ENCODE measurements at regions not wholly inside any gene's neighbourhood (a gene's known extent, or its start where the extent isn't known, plus 50 kb on each side); places are given as distances from the start of the nearest gene placed in this dataset.

DNA sequence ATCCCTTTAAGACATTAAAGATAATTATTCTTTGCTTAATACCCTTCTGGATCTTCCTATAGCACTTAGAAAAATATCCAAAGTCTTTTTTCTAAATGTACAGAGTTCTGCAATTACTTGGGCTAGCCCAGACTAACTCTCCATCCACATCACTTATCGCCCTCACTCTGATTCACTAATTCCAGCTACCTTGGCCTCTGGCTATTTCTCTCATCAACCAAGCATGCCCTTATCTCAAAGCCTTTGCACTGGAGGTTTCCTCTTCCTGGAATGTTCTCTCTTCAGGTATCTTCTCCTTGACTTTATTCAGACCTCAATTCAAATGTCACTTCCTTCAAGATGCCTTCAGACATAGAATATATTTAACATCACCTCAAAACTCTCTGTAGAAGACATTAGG lies 345.1 kb upstream of the SMIM31 start:
- no peaks in the 10 kb centered on the region for H3K36me3 ChIP-seq (ENCODE audit: control insufficient read depth in 2 of 2, insufficient read depth in 2 of 2, low read length in 1 of 2)
- H3K9me3 ChIP-seq (ENCODE audit: control insufficient read depth in 2 of 2, insufficient read depth in 1 of 2, low read length in 1 of 2) = no peaks in the 10 kb centered on the region
- whole genome bisulfite sequencing = 98% methylated on average over 1 of the region's 1 CpG
- no peak for DNase-seq (ENCODE audit: low read depth in 6 of 9, low spot score in 9 of 9)
- no peaks in the 10 kb centered on the region for H3K27me3 ChIP-seq (ENCODE audit: control insufficient read depth in 2 of 2, insufficient read depth in 1 of 2, low read length in 1 of 2)
- H3K4me1 ChIP-seq (ENCODE audit: control insufficient read depth in 2 of 2, insufficient read depth in 2 of 2, low read length in 2 of 2) = no peaks in the 10 kb centered on the region
- H3K27ac ChIP-seq (ENCODE audit: low read depth in 1 of 2, low read length in 1 of 2) = no peak overlapping the region
- no peak overlapping the region for H3K4me3 ChIP-seq (ENCODE audit: low read length in 2 of 2)

DNA sequence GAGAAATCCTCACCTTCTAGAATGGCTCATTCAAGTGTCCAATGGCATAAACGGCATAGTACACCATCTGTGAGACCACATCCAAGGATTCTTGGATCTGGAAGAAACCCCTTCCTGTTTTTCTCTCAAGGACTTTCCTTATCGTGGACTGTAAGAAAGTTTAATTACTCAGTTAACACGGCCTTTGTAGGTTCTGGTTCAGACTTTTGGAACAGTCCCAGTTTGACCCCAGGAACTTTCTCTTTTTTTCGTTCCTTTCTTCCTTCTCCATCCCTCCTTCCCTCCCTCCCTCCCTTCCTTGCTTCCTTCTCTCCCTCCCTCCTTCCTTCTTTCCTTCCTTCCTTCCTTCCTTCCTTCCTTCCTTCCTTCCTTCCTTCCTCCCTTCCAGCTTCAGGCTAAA lies 343.5 kb upstream of the SMIM31 start:
- H3K4me1 ChIP-seq (ENCODE audit: control insufficient read depth in 2 of 2, insufficient read depth in 2 of 2, low read length in 2 of 2) = no peaks in the 10 kb centered on the region
- 88% methylated on average over 4 of the region's 4 CpGs for WGBS

DNA sequence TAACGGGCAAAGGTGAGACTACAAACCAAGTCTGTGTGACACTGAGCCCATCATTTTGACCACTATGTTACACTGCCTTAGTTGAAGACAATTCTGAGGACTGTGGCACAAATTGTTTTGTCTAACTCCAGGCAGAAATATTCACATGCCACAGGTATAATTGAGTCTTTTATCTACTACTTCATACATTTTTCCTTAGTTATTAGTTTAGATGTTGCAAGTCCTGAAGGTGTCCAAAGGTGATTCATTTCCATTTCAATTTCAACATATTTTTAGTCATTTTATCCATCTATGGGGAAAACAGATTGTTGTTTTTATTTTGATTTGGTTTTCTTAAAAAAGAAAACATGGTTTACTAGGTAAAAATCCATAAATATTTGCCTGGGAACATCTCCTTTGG lies 341.7 kb upstream of the SMIM31 start:
- Histone ChIP-seq H3K4me3 (ENCODE audit: low read length in 2 of 2) (no peak overlapping the region), H3K36me3 (ENCODE audit: control insufficient read depth in 2 of 2, insufficient read depth in 2 of 2, low read length in 1 of 2) (no peaks in the 10 kb centered on the region), H3K27me3 (ENCODE audit: control insufficient read depth in 2 of 2, insufficient read depth in 1 of 2, low read length in 1 of 2) (no peaks in the 10 kb centered on the region), H3K9me3 (ENCODE audit: control insufficient read depth in 2 of 2, insufficient read depth in 1 of 2, low read length in 1 of 2) (no peaks in the 10 kb centered on the region), H3K27ac (ENCODE audit: low read depth in 1 of 2, low read length in 1 of 2) (no peak overlapping the region), H3K4me1 (ENCODE audit: control insufficient read depth in 2 of 2, insufficient read depth in 2 of 2, low read length in 2 of 2) (no peaks in the 10 kb centered on the region)
- 96% methylated on average over 1 of the region's 1 CpG for whole genome bisulfite sequencing
- DNase-seq (ENCODE audit: low read depth in 6 of 9, low spot score in 9 of 9) = no peak

More for the DNA sequence above, 343.5 kb upstream of the SMIM31 start:
- Histone ChIP-seq H3K36me3 (ENCODE audit: control insufficient read depth in 2 of 2, insufficient read depth in 2 of 2, low read length in 1 of 2) (no peaks in the 10 kb centered on the region), H3K27me3 (ENCODE audit: control insufficient read depth in 2 of 2, insufficient read depth in 1 of 2, low read length in 1 of 2) (no peaks in the 10 kb centered on the region), H3K9me3 (ENCODE audit: control insufficient read depth in 2 of 2, insufficient read depth in 1 of 2, low read length in 1 of 2) (no peaks in the 10 kb centered on the region), H3K4me3 (ENCODE audit: low read length in 2 of 2) (no peak overlapping the region), H3K27ac (ENCODE audit: low read depth in 1 of 2, low read length in 1 of 2) (no peak overlapping the region)
- DNase-seq (ENCODE audit: low read depth in 6 of 9, low spot score in 9 of 9) = no peak

DNA sequence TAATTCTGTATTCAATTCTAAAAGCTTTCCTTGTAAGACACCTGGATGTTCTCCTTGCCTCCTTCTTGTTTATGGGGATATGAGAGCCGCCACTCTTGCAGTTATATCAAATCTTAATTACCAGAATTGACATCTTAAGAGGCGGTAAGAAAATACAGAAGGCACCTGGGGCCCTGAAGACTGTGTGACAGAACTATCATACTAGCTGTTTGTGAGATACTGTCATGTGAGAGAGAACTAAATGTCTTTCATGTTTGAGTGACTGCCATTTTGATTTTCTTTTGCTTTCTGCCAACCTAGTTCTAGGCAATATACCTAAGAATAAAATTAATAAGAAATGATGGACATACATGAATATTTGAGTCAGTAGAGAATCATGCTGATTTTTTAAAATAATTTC lies 340.2 kb upstream of the SMIM31 start:
- DNase-seq (ENCODE audit: low read depth in 6 of 9, low spot score in 9 of 9) = no peak
- H3K36me3 ChIP-seq (ENCODE audit: control insufficient read depth in 2 of 2, insufficient read depth in 2 of 2, low read length in 1 of 2) = no peaks in the 10 kb centered on the region
- H3K4me1 ChIP-seq (ENCODE audit: control insufficient read depth in 2 of 2, insufficient read depth in 2 of 2, low read length in 2 of 2) = no peaks in the 10 kb centered on the region
- H3K9me3 ChIP-seq (ENCODE audit: control insufficient read depth in 2 of 2, insufficient read depth in 1 of 2, low read length in 1 of 2) = no peaks in the 10 kb centered on the region
- H3K27ac ChIP-seq (ENCODE audit: low read depth in 1 of 2, low read length in 1 of 2) = no peak overlapping the region
- H3K27me3 ChIP-seq (ENCODE audit: control insufficient read depth in 2 of 2, insufficient read depth in 1 of 2, low read length in 1 of 2) = no peaks in the 10 kb centered on the region
- 88% methylated on average over 2 of the region's 2 CpGs for WGBS
- no peak overlapping the region for H3K4me3 ChIP-seq (ENCODE audit: low read length in 2 of 2)

GRCh38 chr4:164423819-164424218 lies 330.1 kb upstream of the SMIM31 start:
- no peaks in the 10 kb centered on the region for H3K36me3 ChIP-seq (ENCODE audit: control insufficient read depth in 2 of 2, insufficient read depth in 2 of 2, low read length in 1 of 2)
- no peak for DNase-seq (ENCODE audit: low read depth in 6 of 9, low spot score in 9 of 9)
- 53% methylated on average over 1 of the region's 1 CpG for WGBS
- H3K27me3 ChIP-seq (ENCODE audit: control insufficient read depth in 2 of 2, insufficient read depth in 1 of 2, low read length in 1 of 2) = no peaks in the 10 kb centered on the region
- no peaks in the 10 kb centered on the region for H3K4me1 ChIP-seq (ENCODE audit: control insufficient read depth in 2 of 2, insufficient read depth in 2 of 2, low read length in 2 of 2)
- H3K4me3 ChIP-seq (ENCODE audit: low read length in 2 of 2) = no peak overlapping the region
- H3K9me3 ChIP-seq (ENCODE audit: control insufficient read depth in 2 of 2, insufficient read depth in 1 of 2, low read length in 1 of 2) = no peaks in the 10 kb centered on the region
- H3K27ac ChIP-seq (ENCODE audit: low read depth in 1 of 2, low read length in 1 of 2) = no peak overlapping the region

GRCh38 chr4:164424846-164425245 lies 329.1 kb upstream of the SMIM31 start:
- DNase-seq (ENCODE audit: low read depth in 6 of 9, low spot score in 9 of 9) = no peak
- H3K27ac ChIP-seq (ENCODE audit: low read depth in 1 of 2, low read length in 1 of 2) = no peak overlapping the region
- H3K27me3 ChIP-seq (ENCODE audit: control insufficient read depth in 2 of 2, insufficient read depth in 1 of 2, low read length in 1 of 2) = no peaks in the 10 kb centered on the region
- no peak overlapping the region for H3K4me3 ChIP-seq (ENCODE audit: low read length in 2 of 2)
- no peaks in the 10 kb centered on the region for H3K9me3 ChIP-seq (ENCODE audit: control insufficient read depth in 2 of 2, insufficient read depth in 1 of 2, low read length in 1 of 2)
- no peaks in the 10 kb centered on the region for H3K4me1 ChIP-seq (ENCODE audit: control insufficient read depth in 2 of 2, insufficient read depth in 2 of 2, low read length in 2 of 2)
- 82% methylated on average over 4 of the region's 4 CpGs for WGBS
- no peaks in the 10 kb centered on the region for H3K36me3 ChIP-seq (ENCODE audit: control insufficient read depth in 2 of 2, insufficient read depth in 2 of 2, low read length in 1 of 2)

DNA sequence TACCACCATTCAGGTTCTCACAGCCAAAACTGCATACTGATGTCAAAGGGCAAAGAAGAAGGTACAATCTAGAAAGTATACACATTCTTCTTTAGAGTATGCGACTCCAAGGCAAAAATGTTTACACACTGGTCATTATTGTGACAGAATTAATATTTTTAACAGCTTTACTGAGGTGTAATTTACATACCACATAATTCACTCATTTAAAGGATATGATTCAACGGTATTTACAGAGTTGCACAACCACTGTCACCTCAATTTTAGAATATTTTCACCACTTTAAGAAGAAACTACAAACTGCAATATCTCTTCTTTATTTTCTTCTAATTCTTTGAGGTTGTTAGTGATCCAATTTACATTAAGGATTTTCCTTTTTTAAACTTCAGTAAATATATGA lies 325.4 kb upstream of the SMIM31 start:
- 85% methylated on average over 2 of the region's 2 CpGs for WGBS
- H3K4me3 ChIP-seq (ENCODE audit: low read length in 2 of 2) = no peak overlapping the region

GRCh38 chr4:164438321-164438720 lies 315.6 kb upstream of the SMIM31 start:
- DNase-seq (ENCODE audit: low read depth in 6 of 9, low spot score in 9 of 9) = no peak
- Histone ChIP-seq H3K27me3 (ENCODE audit: control insufficient read depth in 2 of 2, insufficient read depth in 1 of 2, low read length in 1 of 2) (no peaks in the 10 kb centered on the region), H3K27ac (ENCODE audit: low read depth in 1 of 2, low read length in 1 of 2) (no peak overlapping the region), H3K4me1 (ENCODE audit: control insufficient read depth in 2 of 2, insufficient read depth in 2 of 2, low read length in 2 of 2) (no peaks in the 10 kb centered on the region), H3K4me3 (ENCODE audit: low read length in 2 of 2) (no peak overlapping the region), H3K9me3 (ENCODE audit: control insufficient read depth in 2 of 2, insufficient read depth in 1 of 2, low read length in 1 of 2) (no peaks in the 10 kb centered on the region), H3K36me3 (ENCODE audit: control insufficient read depth in 2 of 2, insufficient read depth in 2 of 2, low read length in 1 of 2) (no peaks in the 10 kb centered on the region)
- 58% methylated on average over 3 of the region's 3 CpGs for WGBS

More for the DNA sequence above, 325.4 kb upstream of the SMIM31 start:
- no peak overlapping the region for H3K27ac ChIP-seq (ENCODE audit: low read depth in 1 of 2, low read length in 1 of 2)
- no peaks in the 10 kb centered on the region for H3K36me3 ChIP-seq (ENCODE audit: control insufficient read depth in 2 of 2, insufficient read depth in 2 of 2, low read length in 1 of 2)
- no peaks in the 10 kb centered on the region for H3K27me3 ChIP-seq (ENCODE audit: control insufficient read depth in 2 of 2, insufficient read depth in 1 of 2, low read length in 1 of 2)
- no peaks in the 10 kb centered on the region for H3K4me1 ChIP-seq (ENCODE audit: control insufficient read depth in 2 of 2, insufficient read depth in 2 of 2, low read length in 2 of 2)
- no peak for DNase-seq (ENCODE audit: low read depth in 6 of 9, low spot score in 9 of 9)
- H3K9me3 ChIP-seq (ENCODE audit: control insufficient read depth in 2 of 2, insufficient read depth in 1 of 2, low read length in 1 of 2) = no peaks in the 10 kb centered on the region

GRCh38 chr4:164439037-164439436 lies 314.9 kb upstream of the SMIM31 start:
- Histone ChIP-seq H3K36me3 (ENCODE audit: control insufficient read depth in 2 of 2, insufficient read depth in 2 of 2, low read length in 1 of 2) (no peaks in the 10 kb centered on the region), H3K9me3 (ENCODE audit: control insufficient read depth in 2 of 2, insufficient read depth in 1 of 2, low read length in 1 of 2) (no peaks in the 10 kb centered on the region), H3K27me3 (ENCODE audit: control insufficient read depth in 2 of 2, insufficient read depth in 1 of 2, low read length in 1 of 2) (no peaks in the 10 kb centered on the region), H3K27ac (ENCODE audit: low read depth in 1 of 2, low read length in 1 of 2) (no peak overlapping the region), H3K4me1 (ENCODE audit: control insufficient read depth in 2 of 2, insufficient read depth in 2 of 2, low read length in 2 of 2) (no peaks in the 10 kb centered on the region), H3K4me3 (ENCODE audit: low read length in 2 of 2) (no peak overlapping the region)
- WGBS = 96% methylated on average over 4 of the region's 4 CpGs
- no peak for DNase-seq (ENCODE audit: low read depth in 6 of 9, low spot score in 9 of 9)

DNA sequence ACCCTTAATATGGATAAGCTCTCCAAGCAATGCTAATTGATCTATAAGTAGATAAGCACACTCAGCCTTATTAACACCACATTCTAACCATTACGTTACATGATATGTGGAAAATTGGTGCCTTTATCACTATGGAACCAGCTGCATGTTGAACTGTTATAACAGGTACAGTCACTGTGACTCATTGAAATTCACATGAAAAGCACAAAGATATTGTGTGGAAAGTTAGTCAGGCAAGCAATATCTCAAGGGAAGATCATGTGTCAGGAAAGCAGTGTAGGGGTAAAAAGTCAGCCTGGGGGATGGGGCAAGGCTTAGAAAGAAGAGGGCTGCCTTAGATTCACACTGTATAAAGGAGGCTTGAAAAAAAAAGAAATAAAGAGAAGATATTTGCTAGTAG lies 313.7 kb upstream of the SMIM31 start:
- no peaks in the 10 kb centered on the region for H3K9me3 ChIP-seq (ENCODE audit: control insufficient read depth in 2 of 2, insufficient read depth in 1 of 2, low read length in 1 of 2)
- no peak for DNase-seq (ENCODE audit: low read depth in 6 of 9, low spot score in 9 of 9)
- H3K4me3 ChIP-seq (ENCODE audit: low read length in 2 of 2) = no peak overlapping the region
- WGBS = 91% methylated on average over 1 of the region's 1 CpG
- no peak overlapping the region for H3K27ac ChIP-seq (ENCODE audit: low read depth in 1 of 2, low read length in 1 of 2)
- no peaks in the 10 kb centered on the region for H3K27me3 ChIP-seq (ENCODE audit: control insufficient read depth in 2 of 2, insufficient read depth in 1 of 2, low read length in 1 of 2)
- no peaks in the 10 kb centered on the region for H3K4me1 ChIP-seq (ENCODE audit: control insufficient read depth in 2 of 2, insufficient read depth in 2 of 2, low read length in 2 of 2)
- no peaks in the 10 kb centered on the region for H3K36me3 ChIP-seq (ENCODE audit: control insufficient read depth in 2 of 2, insufficient read depth in 2 of 2, low read length in 1 of 2)

All from thymus (tissue), 11 donors.